ENCODE measurements at regions not wholly inside any gene's neighbourhood (a gene's known extent, or its start where the extent isn't known, plus 50 kb on each side); places are given as distances from the start of the nearest gene placed in this dataset.

DNA sequence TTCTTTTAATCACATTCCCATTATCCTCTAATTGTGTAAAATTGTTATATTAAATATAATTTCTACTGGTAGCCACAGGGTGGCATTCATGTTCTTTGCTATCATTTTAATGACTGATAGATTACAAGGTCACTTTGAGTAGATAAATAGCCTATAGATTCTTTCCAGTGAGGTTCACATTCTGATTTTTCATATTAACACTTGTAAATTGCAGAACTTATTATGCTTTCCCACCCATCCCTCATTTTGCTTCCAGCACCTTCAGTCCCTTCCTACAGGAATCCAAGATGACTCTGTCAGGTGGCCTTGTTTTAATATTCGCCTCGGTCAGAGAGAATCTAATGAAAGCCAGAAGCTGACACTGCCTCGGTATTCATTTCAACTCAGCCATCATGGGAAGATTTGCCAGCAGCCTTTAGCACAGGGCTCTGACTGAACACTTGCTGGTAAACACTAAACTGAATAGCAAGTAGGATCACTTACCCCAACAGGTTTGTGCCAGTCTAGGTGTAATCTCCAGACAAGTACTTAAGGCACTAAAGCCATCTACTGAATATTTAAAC, 101.2 kb upstream of the FSHR start:
- Mint-ChIP-seq H3K36me3 (ENCODE audit: low read depth, unreplicated experiment) (no peaks in the 10 kb centered on the region), H3K27ac (ENCODE audit: unreplicated experiment) (no peak overlapping the region), H3K9me3 (ENCODE audit: unreplicated experiment) (no peaks in the 10 kb centered on the region), H3K4me1 (ENCODE audit: low read depth, unreplicated experiment) (peaks cover 18% of the 10 kb centered on the region), H3K27me3 (ENCODE audit: low read depth, unreplicated experiment) (no peaks in the 10 kb centered on the region), H3K4me3 (ENCODE audit: unreplicated experiment) (no peak overlapping the region)
- H4K20me1 ChIP-seq (ENCODE audit: insufficient read depth, low read length), result no peaks in the 10 kb centered on the region
- no peaks in the 10 kb centered on the region for H3K36me3 ChIP-seq (ENCODE audit: insufficient read depth, low read length)
- H3K9me3 ChIP-seq (ENCODE audit: insufficient read depth, low read depth, low read length), result no peaks in the 10 kb centered on the region
- no peak for TF ChIP-seq EZH2 (IDR thresholded peaks at IDR 0.05; ENCODE audit: insufficient read depth, low read length)
- TF ChIP-seq, protein P1, sequence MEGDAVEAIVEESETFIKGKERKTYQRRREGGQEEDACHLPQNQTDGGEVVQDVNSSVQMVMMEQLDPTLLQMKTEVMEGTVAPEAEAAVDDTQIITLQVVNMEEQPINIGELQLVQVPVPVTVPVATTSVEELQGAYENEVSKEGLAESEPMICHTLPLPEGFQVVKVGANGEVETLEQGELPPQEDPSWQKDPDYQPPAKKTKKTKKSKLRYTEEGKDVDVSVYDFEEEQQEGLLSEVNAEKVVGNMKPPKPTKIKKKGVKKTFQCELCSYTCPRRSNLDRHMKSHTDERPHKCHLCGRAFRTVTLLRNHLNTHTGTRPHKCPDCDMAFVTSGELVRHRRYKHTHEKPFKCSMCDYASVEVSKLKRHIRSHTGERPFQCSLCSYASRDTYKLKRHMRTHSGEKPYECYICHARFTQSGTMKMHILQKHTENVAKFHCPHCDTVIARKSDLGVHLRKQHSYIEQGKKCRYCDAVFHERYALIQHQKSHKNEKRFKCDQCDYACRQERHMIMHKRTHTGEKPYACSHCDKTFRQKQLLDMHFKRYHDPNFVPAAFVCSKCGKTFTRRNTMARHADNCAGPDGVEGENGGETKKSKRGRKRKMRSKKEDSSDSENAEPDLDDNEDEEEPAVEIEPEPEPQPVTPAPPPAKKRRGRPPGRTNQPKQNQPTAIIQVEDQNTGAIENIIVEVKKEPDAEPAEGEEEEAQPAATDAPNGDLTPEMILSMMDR (IDR thresholded peaks at IDR 0.05; ENCODE audit: insufficient read depth, low read depth, low read length), result no peak
- H3K4me1 ChIP-seq (ENCODE audit: insufficient read depth, low read length), result no peaks in the 10 kb centered on the region
- H2AFZ ChIP-seq (ENCODE audit: low read depth, low read length), result no peak overlapping the region
- no peaks in the 10 kb centered on the region for H3K27me3 ChIP-seq (ENCODE audit: insufficient read depth, low read length)
- H3K79me2 ChIP-seq (ENCODE audit: insufficient read depth, low read length), result no peaks in the 10 kb centered on the region
- no peak overlapping the region for H3K4me2 ChIP-seq (ENCODE audit: low read length)
- H3K27ac ChIP-seq (ENCODE audit: low read depth, low read length), result no peak overlapping the region
- H3K9ac ChIP-seq (ENCODE audit: low read length), result no peak overlapping the region
- no peak overlapping the region for H3K4me3 ChIP-seq (ENCODE audit: insufficient read depth, low read depth, low read length)
- no peak for FAIRE-seq
- no peak for DNase-seq (ENCODE audit: low read depth)

DNA sequence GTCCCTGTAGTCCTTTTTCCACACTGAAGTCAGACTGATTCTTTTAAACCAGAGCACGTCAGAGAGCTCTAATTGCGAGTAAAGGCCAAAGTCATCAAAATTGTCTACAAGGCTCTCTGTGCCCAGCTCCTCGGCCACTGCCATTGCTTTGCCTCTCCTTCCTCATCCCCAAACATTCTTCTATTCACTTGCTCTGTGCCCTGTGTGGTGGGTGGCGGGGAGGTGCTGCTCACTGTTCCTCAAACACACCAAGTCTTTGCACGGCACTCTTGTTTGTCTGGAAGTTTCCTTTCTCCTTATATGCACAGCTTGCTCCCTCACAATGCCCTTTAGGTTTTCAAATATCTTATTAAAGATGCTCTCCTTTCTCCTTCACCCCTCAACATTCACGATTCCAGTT, 100.1 kb upstream of the FSHR start:
- Histone ChIP-seq H3K4me1 (ENCODE audit: insufficient read depth, low read length) (no peaks in the 10 kb centered on the region), H3K36me3 (ENCODE audit: insufficient read depth, low read length) (no peaks in the 10 kb centered on the region), H3K4me3 (ENCODE audit: insufficient read depth, low read depth, low read length) (no peak overlapping the region), H3K4me2 (ENCODE audit: low read length) (no peak overlapping the region), H2AFZ (ENCODE audit: low read depth, low read length) (no peak overlapping the region), H3K79me2 (ENCODE audit: insufficient read depth, low read length) (no peaks in the 10 kb centered on the region), H4K20me1 (ENCODE audit: insufficient read depth, low read length) (no peaks in the 10 kb centered on the region), H3K27me3 (ENCODE audit: insufficient read depth, low read length) (no peaks in the 10 kb centered on the region), H3K9ac (ENCODE audit: low read length) (no peak overlapping the region), H3K9me3 (ENCODE audit: insufficient read depth, low read depth, low read length) (no peaks in the 10 kb centered on the region), H3K27ac (ENCODE audit: low read depth, low read length) (no peak overlapping the region)
- H3K27ac Mint-ChIP-seq (ENCODE audit: unreplicated experiment), result no peak overlapping the region
- TF ChIP-seq EZH2 (IDR thresholded peaks at IDR 0.05; ENCODE audit: insufficient read depth, low read length), result no peak
- TF ChIP-seq, protein P1 (IDR thresholded peaks at IDR 0.05; ENCODE audit: insufficient read depth, low read depth, low read length), result no peak
- DNase-seq (ENCODE audit: low read depth) (no peak), FAIRE-seq (no peak)
- H3K36me3 Mint-ChIP-seq (ENCODE audit: low read depth, unreplicated experiment), result no peaks in the 10 kb centered on the region
- H3K4me3 Mint-ChIP-seq (ENCODE audit: unreplicated experiment), result no peak overlapping the region
- H3K9me3 Mint-ChIP-seq (ENCODE audit: unreplicated experiment), result no peaks in the 10 kb centered on the region
- no peaks in the 10 kb centered on the region for H3K27me3 Mint-ChIP-seq (ENCODE audit: low read depth, unreplicated experiment)
- peaks cover 28% of the 10 kb centered on the region for H3K4me1 Mint-ChIP-seq (ENCODE audit: low read depth, unreplicated experiment)

DNA sequence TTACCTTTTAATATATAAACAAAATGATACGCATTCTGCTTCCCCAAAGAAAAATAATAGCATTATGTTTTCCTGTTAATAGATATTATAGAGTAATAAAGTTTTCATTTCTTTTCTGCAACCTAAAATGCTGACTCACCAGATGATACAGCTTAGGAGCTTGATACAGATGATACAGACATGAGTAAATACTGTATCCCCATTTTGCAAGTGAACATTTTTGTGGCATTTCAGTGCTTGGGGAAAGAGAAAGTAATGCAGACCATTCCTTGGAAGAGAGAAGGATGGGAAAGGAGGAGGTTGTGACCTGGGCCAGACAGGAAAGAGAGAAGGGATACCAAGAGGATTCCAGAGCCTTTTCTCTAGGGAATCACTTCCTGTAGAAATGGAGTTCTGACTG, 97.5 kb upstream of the FSHR start:
- Histone ChIP-seq H3K4me1 (ENCODE audit: insufficient read depth, low read length) (peaks cover 6% of the 10 kb centered on the region), H2AFZ (ENCODE audit: low read depth, low read length) (peak overlapping the region; percentile 14), H3K4me3 (ENCODE audit: insufficient read depth, low read depth, low read length) (no peak overlapping the region), H3K4me2 (ENCODE audit: low read length) (peak overlapping the region; percentile 39), H3K9ac (ENCODE audit: low read length) (no peak overlapping the region), H3K27ac (ENCODE audit: low read depth, low read length) (no peak overlapping the region), H3K27me3 (ENCODE audit: insufficient read depth, low read length) (no peaks in the 10 kb centered on the region), H4K20me1 (ENCODE audit: insufficient read depth, low read length) (no peaks in the 10 kb centered on the region), H3K79me2 (ENCODE audit: insufficient read depth, low read length) (no peaks in the 10 kb centered on the region), H3K9me3 (ENCODE audit: insufficient read depth, low read depth, low read length) (no peaks in the 10 kb centered on the region), H3K36me3 (ENCODE audit: insufficient read depth, low read length) (no peaks in the 10 kb centered on the region)
- Mint-ChIP-seq H3K27ac (ENCODE audit: unreplicated experiment) (peak overlapping the region; percentile 76), H3K9me3 (ENCODE audit: unreplicated experiment) (no peaks in the 10 kb centered on the region), H3K36me3 (ENCODE audit: low read depth, unreplicated experiment) (no peaks in the 10 kb centered on the region), H3K4me3 (ENCODE audit: unreplicated experiment) (no peak overlapping the region), H3K27me3 (ENCODE audit: low read depth, unreplicated experiment) (no peaks in the 10 kb centered on the region), H3K4me1 (ENCODE audit: low read depth, unreplicated experiment) (peaks cover 36% of the 10 kb centered on the region)
- FAIRE-seq, result peak; percentile 59
- no peak for TF ChIP-seq EZH2 (IDR thresholded peaks at IDR 0.05; ENCODE audit: insufficient read depth, low read length)
- TF ChIP-seq, protein P1 (IDR thresholded peaks at IDR 0.05; ENCODE audit: insufficient read depth, low read depth, low read length), result no peak
- peak; percentile 84 for DNase-seq (ENCODE audit: low read depth)
